ENCODE measurements at regions not wholly inside any gene's neighbourhood (a gene's known extent, or its start where the extent isn't known, plus 50 kb on each side); places are given as distances from the start of the nearest gene placed in this dataset.

- TF ChIP-seq CTCF (IDR thresholded peaks at IDR 0.05; ENCODE audit: low read depth, low read length): no peak
- no peak for TF ChIP-seq EZH2phosphoT487 (IDR thresholded peaks at IDR 0.05; ENCODE audit: low read depth)
These were observed 724.6 kb upstream of the CBLB start for GRCh38 chr3:106593381-106593780.
